Astrocyte (in vitro differentiated cells and primary cell): ENCODE measurements at regions not wholly inside any gene's neighbourhood (a gene's known extent, or its start where the extent isn't known, plus 50 kb on each side); places are given as distances from the start of the nearest gene placed in this dataset.

Experiments
- CTCF ChIP-seq: IDR thresholded peaks from 2 replicates; pipeline ENCODE4 v1.5.1; 2011; ENCODE audit warnings: low read depth, mild to moderate bottlenecking, inconsistent platforms, low read length, moderate library complexity; ENCODE audit not compliant: insufficient read depth
- EZH2 ChIP-seq: IDR thresholded peaks from 2 replicates; pipeline ENCODE4 v1.6.1; 2012; ENCODE audit warnings: mild to moderate bottlenecking, low read length, inconsistent platforms; ENCODE audit not compliant: insufficient read depth

GRCh38 chr14:58904776-58905175 is 267.0 kb downstream of the DACT1 start:
- no peak for TF ChIP-seq EZH2
- no peak for TF ChIP-seq CTCF
